GM12878 (cell line): ENCODE measurements at regions not wholly inside any gene's neighbourhood (a gene's known extent, or its start where the extent isn't known, plus 50 kb on each side); places are given as distances from the start of the nearest gene placed in this dataset.

Source experiments
- ATAC-seq: fragments of 200-7000 bp; cut with Tn5 transposase; 3 replicates; pipeline ENCODE4 v1.9.1; 2020; ENCODE audit warnings: mild to moderate bottlenecking, moderate library complexity
- BruUV-seq: library from RNA; stranded (reverse); fragments of 400-500 nt; replicated peaks from 2 replicates; lab custom pipeline; 2021; lab: Mats Ljungman, UMichigan
- CTCF ChIA-PET: fragments of 300-600 bp; sonication (Branson Sonifier 250); formaldehyde crosslinking; extraction: SDS; loops from one replicate; lab custom pipeline; 2021; ENCODE audit warnings: inconsistent platforms; lab: Yijun Ruan, JAX
- POLR2A ChIA-PET: fragments of 350-600 bp; formaldehyde crosslinking; extraction: SDS; loops from one replicate; lab custom pipeline; 2021; ENCODE audit warnings: inconsistent platforms; lab: Charles Lee
- RAD21 ChIA-PET: fragments of 300-600 bp; sonication (Branson Sonifier 250); formaldehyde crosslinking; loops from one replicate; lab custom pipeline; 2023; ENCODE audit warnings: antibody characterized with exemption; ENCODE audit not compliant: unreplicated experiment; lab: Charles Lee
- SMC1A ChIA-PET: fragments of 300-600 bp; sonication (Branson Sonifier 250); formaldehyde crosslinking; loops from one replicate; lab custom pipeline; 2023; ENCODE audit not compliant: unreplicated experiment, uncharacterized antibody; lab: Charles Lee
- DNase-seq: peaks from one replicate; pipeline ENCODE4 v3.0.0-alpha.2; 2011; ENCODE audit warnings: low read depth, low spot score
- FAIRE-seq: peaks from 3 replicates; lab custom pipeline; 2011; peaks lifted over from hg19 to GRCh38; lab: Jason Lieb, UNC
- H2AFZ ChIP-seq: 2 replicates; pipeline ENCODE4 v1.6.0; 2011; ENCODE audit warnings: low read depth, low read length, control low read depth; ENCODE audit not compliant: control insufficient read depth
- H3K27ac ChIP-seq: 2 replicates; pipeline ENCODE4 v1.5.1; 2011; ENCODE audit warnings: control low read depth; ENCODE audit not compliant: control insufficient read depth, insufficient read depth
- H3K27me3 ChIP-seq, 2 experiments: replicated peaks in 1 of 2; 2 replicates each; pipeline versions ENCODE4 v1.6.0 to v1.6.1; 2011; ENCODE audit warnings: low read length in 1 of 2; ENCODE audit not compliant: control insufficient read depth in 2 of 2, insufficient read depth in 2 of 2
- H3K36me3 ChIP-seq, 2 experiments: 2 replicates each; pipeline ENCODE4 v1.5.1; 2011; ENCODE audit warnings: low read length in 1 of 2; ENCODE audit not compliant: control insufficient read depth in 2 of 2, insufficient read depth in 2 of 2
- H3K4me1 ChIP-seq: 2 replicates; pipeline ENCODE4 v1.6.1; 2011; ENCODE audit warnings: mild to moderate bottlenecking, low read length, moderate library complexity, mixed read lengths; ENCODE audit not compliant: control insufficient read depth, insufficient read depth
- H3K4me2 ChIP-seq: 2 replicates; pipeline ENCODE4 v1.6.0; 2011; ENCODE audit warnings: control low read depth; ENCODE audit not compliant: control insufficient read depth, insufficient read depth
- H3K4me3 ChIP-seq: fragments of 200-600 bp; sonication (generic); 2 replicates; pipeline ENCODE4 v1.5.1; 2016
- H3K79me2 ChIP-seq: 2 replicates; pipeline ENCODE4 v1.6.0; 2011; ENCODE audit warnings: low read length; ENCODE audit not compliant: control insufficient read depth, insufficient read depth
- H3K9ac ChIP-seq: 2 replicates; pipeline ENCODE4 v1.8.0; 2011; ENCODE audit warnings: low read length, control low read depth, mixed read lengths; ENCODE audit not compliant: control insufficient read depth, insufficient read depth
- H3K9me3 ChIP-seq: replicated peaks from 3 replicates; pipeline ENCODE4 v1.5.1; 2011; ENCODE audit warnings: mild to moderate bottlenecking, low read length; ENCODE audit not compliant: control insufficient read depth, insufficient read depth
- H4K20me1 ChIP-seq: 2 replicates; pipeline ENCODE4 v1.6.0; 2011; ENCODE audit not compliant: control insufficient read depth, insufficient read depth
- ATF2 ChIP-seq: IDR thresholded peaks from 2 replicates; pipeline ENCODE4 v1.6.1; 2012; ENCODE audit warnings: low read length, inconsistent platforms
- BACH1 ChIP-seq: fragments of 450-650 bp; IDR thresholded peaks from 2 replicates; pipeline ENCODE4 v1.6.1; 2017; ENCODE audit warnings: mild to moderate bottlenecking, borderline replicate concordance
- CTCF ChIP-seq, 3 experiments: IDR thresholded peaks in 2 of 3; conservative IDR thresholded peaks in 1 of 3; 2 replicates each; pipeline ENCODE4 v1.5.1; 2011; ENCODE audit warnings: low read depth in 3 of 3, low read length in 3 of 3, mild to moderate bottlenecking in 3 of 3, control low read depth in 2 of 3, moderate library complexity in 2 of 3, inconsistent platforms in 1 of 3, mixed read lengths in 1 of 3; ENCODE audit not compliant: control insufficient read depth in 2 of 3, insufficient read depth in 1 of 3; ENCODE audit errors: extremely low read depth in 1 of 3
- ESRRA ChIP-seq: IDR thresholded peaks from 2 replicates; pipeline ENCODE4 v1.6.1; 2012; ENCODE audit warnings: mild to moderate bottlenecking, low read length, improper control_type of control experiment
- FOS ChIP-seq: IDR thresholded peaks from 3 replicates; pipeline ENCODE4 v1.6.1; 2011; ENCODE audit warnings: borderline replicate concordance; ENCODE audit not compliant: insufficient read length; ENCODE audit errors: extremely low read depth
- GATAD2B ChIP-seq: fragments of 450-650 bp; conservative IDR thresholded peaks from 2 replicates; pipeline ENCODE4 v1.6.1; 2017; ENCODE audit warnings: low read depth, mild to moderate bottlenecking, moderate library complexity
- HCFC1 ChIP-seq: fragments of 150-350 bp; IDR thresholded peaks from 2 replicates; pipeline ENCODE4 v1.6.1; 2014; ENCODE audit warnings: low read length
- IKZF2 ChIP-seq, 2 experiments: fragments of 450-650 bp; IDR thresholded peaks; 2 replicates each; pipeline ENCODE4 v1.6.1; 2017; ENCODE audit warnings: mild to moderate bottlenecking in 2 of 2, moderate library complexity in 2 of 2
- IRF5 ChIP-seq: fragments of 450-650 bp; IDR thresholded peaks from 2 replicates; pipeline ENCODE4 v1.6.1; 2017; ENCODE audit warnings: borderline replicate concordance
- POLR2AphosphoS5 ChIP-seq: IDR thresholded peaks from 2 replicates; pipeline ENCODE4 v1.6.1; 2011; ENCODE audit warnings: mild to moderate bottlenecking, low read length, inconsistent platforms
- SIN3A ChIP-seq: IDR thresholded peaks from 2 replicates; pipeline ENCODE4 v1.6.1; 2012; ENCODE audit warnings: low read depth, low read length, improper control_type of control experiment
- SMAD1 ChIP-seq: fragments of 450-650 bp; IDR thresholded peaks from 2 replicates; pipeline ENCODE4 v1.6.1; 2018; ENCODE audit warnings: mild to moderate bottlenecking, low read depth; ENCODE audit not compliant: partially characterized antibody
- TCF3 ChIP-seq: IDR thresholded peaks from 2 replicates; pipeline ENCODE4 v1.6.1; 2012; ENCODE audit warnings: low read depth, mild to moderate bottlenecking, low read length, borderline replicate concordance; ENCODE audit not compliant: insufficient read depth
- ZBTB33 ChIP-seq: fragments of 450-650 bp; IDR thresholded peaks from 2 replicates; pipeline ENCODE4 v1.6.1; 2017; ENCODE audit warnings: mild to moderate bottlenecking
- WGBS: methylation state at CpG from one replicate; pipeline ENCODE4 v1.1.6; 2016; ENCODE audit warnings: low lambda C conversion rate; ENCODE audit not compliant: insufficient replicate concordance, insufficient coverage; ENCODE audit errors: missing lambda C conversion rate; 5-methylcytosine and 5-hydroxymethylcytosine counted together
- in situ Hi-C: fragments of 300-500 bp; cut with MboI; formaldehyde crosslinking; loops from 9 replicates; pipeline ENCODE4 v1.14.3; 2018; ENCODE audit warnings: mixed read lengths
- intact Hi-C: fragments of 100-400 bp; cut with micrococcal nuclease; formaldehyde crosslinking; loops from one replicate; pipeline ENCODE4 v1.14.2; 2022; ENCODE audit not compliant: unreplicated experiment

- H3K36me3 ChIP-seq, result no peaks in the 10 kb centered on the region
- no peaks in the 10 kb centered on the region for H4K20me1 ChIP-seq
- POLR2A ChIA-PET, result no interaction called here
- H3K79me2 ChIP-seq, result no peaks in the 10 kb centered on the region
- ATAC-seq, result no peak
- in situ Hi-C loops (no loop called here), intact Hi-C loops (no loop called here)
- no peak overlapping the region for H3K9ac ChIP-seq
- H3K27ac ChIP-seq, result no peak overlapping the region
- RAD21 ChIA-PET, result interaction anchor here (0.8 kb wide), 1 partner anchor 38 kb away, joined by 3 read pairs; no protein-coding TSS in a partner anchor
- H2AFZ ChIP-seq, result no peak overlapping the region
- no peaks in the 10 kb centered on the region for H3K9me3 ChIP-seq
- H3K27me3 ChIP-seq, result peaks cover 4 to 17% of the 10 kb centered on the region in 2 experiments; a peak in 3 of 4 replicates
- no TSS peak for BruUV-seq
- H3K4me1 ChIP-seq, result no peaks in the 10 kb centered on the region
- no peak for DNase-seq
- CTCF ChIA-PET, result interaction anchor here (0.5 to 3.2 kb wide), 5 partner anchors 10 to 148 kb away, joined by 3 to 21 read pairs (median 4); no protein-coding TSS in a partner anchor
- no peak overlapping the region for H3K4me2 ChIP-seq
- FAIRE-seq, result no peak
- 70% methylated on average over 22 of the region's 22 CpGs for WGBS
- SMC1A ChIA-PET, result no interaction called here
- no peak overlapping the region for H3K4me3 ChIP-seq
- TF ChIP-seq BACH1, result no peak
- no peak for TF ChIP-seq SMAD1
- TF ChIP-seq POLR2AphosphoS5, result no peak
- no peak for TF ChIP-seq TCF3
- TF ChIP-seq ATF2, result no peak
- TF ChIP-seq HCFC1, result no peak
- TF ChIP-seq GATAD2B, result no peak
- no peak for TF ChIP-seq IRF5
- TF ChIP-seq SIN3A, result no peak
- TF ChIP-seq FOS, result no peak
- no peak for TF ChIP-seq IKZF2 (IDR thresholded peaks at IDR 0.05)
- no peak for TF ChIP-seq CTCF (IDR thresholded peaks at IDR 0.05 in 2 of 3, conservative IDR thresholded peaks at IDR 0.05 in 1 of 3; ENCODE audit: control insufficient read depth in 2 of 3, extremely low read depth in 1 of 3, insufficient read depth in 1 of 3, low read depth in 3 of 3, low read length in 3 of 3)
- TF ChIP-seq ESRRA, result no peak
- no peak for TF ChIP-seq ZBTB33
Measured at GRCh38 chr16:85262558-85263238, 150.4 kb upstream of the CIBAR2 start.
